SH-SY5Y (cell line): ENCODE measurements at regions not wholly inside any gene's neighbourhood (a gene's known extent, or its start where the extent isn't known, plus 50 kb on each side); places are given as distances from the start of the nearest gene placed in this dataset.

ENCODE experiments used
- GATA2 ChIP-seq: IDR thresholded peaks from 2 replicates; pipeline ENCODE4 v1.6.1; 2011; ENCODE audit warnings: mild to moderate bottlenecking, low read depth, low read length
- GATA3 ChIP-seq: IDR thresholded peaks from 2 replicates; pipeline ENCODE4 v1.6.1; 2011; ENCODE audit warnings: low read depth, mild to moderate bottlenecking, low read length, moderate library complexity

GRCh38 chr2:194721227-194721626 lies 935.8 kb upstream of the SLC39A10 start:
- TF ChIP-seq GATA3 (no peak), GATA2 (no peak)
